Natural killer cell (primary cell): ENCODE measurements at regions not wholly inside any gene's neighbourhood (a gene's known extent, or its start where the extent isn't known, plus 50 kb on each side); places are given as distances from the start of the nearest gene placed in this dataset.

Source experiments
- ATAC-seq, 3 donors: fragments of 150-1000 bp in 2 of 3; fragments of 200-7000 bp in 1 of 3; cut with Tn5 transposase; 1 replicate in 1 of 3; 2 replicates in 2 of 3; pipeline ENCODE4 v1.10.0; 2021; ENCODE audit warnings: mild to moderate bottlenecking in 2 of 3, moderate library complexity in 2 of 3
- DNase-seq, 2 donors: peaks; one replicate each; pipeline versions ENCODE4 v3.0.0 to v3.0.0-alpha.2; 2013 to 2021; ENCODE audit warnings: mixed read lengths in 1 of 2
- H3K27ac ChIP-seq: one replicate; pipeline ENCODE4 v1.5.1; 2013; ENCODE audit warnings: mild to moderate bottlenecking, low read length
- H3K27me3 ChIP-seq: one replicate; pipeline ENCODE4 v1.6.1; 2013; ENCODE audit warnings: low read length; ENCODE audit not compliant: control insufficient read depth, insufficient read depth
- H3K36me3 ChIP-seq: one replicate; pipeline ENCODE4 v1.6.1; 2013; ENCODE audit warnings: low read length; ENCODE audit not compliant: control insufficient read depth, insufficient read depth
- H3K4me1 ChIP-seq: one replicate; pipeline ENCODE4 v1.6.1; 2013; ENCODE audit warnings: low read length; ENCODE audit not compliant: control insufficient read depth, insufficient read depth
- H3K4me3 ChIP-seq: one replicate; pipeline ENCODE4 v1.5.1; 2013; ENCODE audit warnings: low read length
- H3K9me3 ChIP-seq: one replicate; pipeline ENCODE4 v1.6.1; 2013; ENCODE audit warnings: low read length; ENCODE audit not compliant: control insufficient read depth, insufficient read depth
- H3K27ac Mint-ChIP-seq, 2 donors: one replicate each; pipeline ENCODE4 v1.8.0; 2022; ENCODE audit warnings: mild to moderate bottlenecking in 2 of 2, mixed read lengths in 2 of 2, moderate library complexity in 1 of 2
- H3K27me3 Mint-ChIP-seq, 2 donors: one replicate each; pipeline ENCODE4 v1.8.0; 2022; ENCODE audit warnings: low read depth in 2 of 2, mixed read lengths in 2 of 2
- H3K36me3 Mint-ChIP-seq: one replicate; pipeline ENCODE4 v1.8.0; 2022; ENCODE audit warnings: mixed read lengths
- H3K4me1 Mint-ChIP-seq, 2 donors: one replicate each; pipeline ENCODE4 v1.8.0; 2022; ENCODE audit warnings: mixed read lengths in 2 of 2
- H3K4me3 Mint-ChIP-seq: one replicate; pipeline ENCODE4 v1.8.0; 2022; ENCODE audit warnings: mild to moderate bottlenecking, moderate library complexity, mixed read lengths
- H3K9me3 Mint-ChIP-seq, 2 donors: one replicate each; pipeline ENCODE4 v1.8.0; 2022; ENCODE audit warnings: mixed read lengths in 2 of 2
- WGBS: methylation state at CpG from one replicate; pipeline ENCODE4 v1.1.7; 2013; ENCODE audit warnings: missing lambda C conversion rate; ENCODE audit not compliant: insufficient coverage; 5-methylcytosine and 5-hydroxymethylcytosine counted together
- intact Hi-C: fragments of 100-400 bp; cut with micrococcal nuclease; formaldehyde crosslinking; loops from one replicate; pipeline ENCODE4 v1.14.2; 2022
- TF ChIP-seq, protein P1 (sequence below): fragments of 200-600 bp; IDR thresholded peaks from one replicate; pipeline ENCODE4 v1.8.0; 2022; ENCODE audit warnings: antibody characterized with exemption

DNA sequence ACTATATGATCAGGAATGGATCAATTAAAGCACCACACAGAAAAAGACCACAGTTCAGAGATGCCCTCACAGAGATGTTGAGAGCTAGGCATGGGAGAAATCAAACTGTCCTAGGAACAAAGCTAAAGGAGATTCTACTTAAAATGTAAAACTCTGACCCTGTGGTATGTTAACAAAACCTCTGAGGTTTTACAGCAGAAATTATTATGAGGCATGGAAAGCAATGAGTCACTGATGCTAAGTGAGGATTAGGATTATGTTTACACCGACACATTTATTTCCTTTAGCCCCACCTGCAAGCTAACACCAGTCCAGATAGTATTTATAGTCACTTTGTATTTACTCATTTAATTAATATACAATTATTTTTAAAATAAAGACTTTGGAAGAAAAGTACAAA is 1242.2 kb downstream of the OTOL1 start:
- no peak overlapping the region for H3K27ac Mint-ChIP-seq
- H3K4me3 Mint-ChIP-seq = no peak overlapping the region
- H3K4me1 Mint-ChIP-seq = no peaks in the 10 kb centered on the region
- TF ChIP-seq, protein P1, sequence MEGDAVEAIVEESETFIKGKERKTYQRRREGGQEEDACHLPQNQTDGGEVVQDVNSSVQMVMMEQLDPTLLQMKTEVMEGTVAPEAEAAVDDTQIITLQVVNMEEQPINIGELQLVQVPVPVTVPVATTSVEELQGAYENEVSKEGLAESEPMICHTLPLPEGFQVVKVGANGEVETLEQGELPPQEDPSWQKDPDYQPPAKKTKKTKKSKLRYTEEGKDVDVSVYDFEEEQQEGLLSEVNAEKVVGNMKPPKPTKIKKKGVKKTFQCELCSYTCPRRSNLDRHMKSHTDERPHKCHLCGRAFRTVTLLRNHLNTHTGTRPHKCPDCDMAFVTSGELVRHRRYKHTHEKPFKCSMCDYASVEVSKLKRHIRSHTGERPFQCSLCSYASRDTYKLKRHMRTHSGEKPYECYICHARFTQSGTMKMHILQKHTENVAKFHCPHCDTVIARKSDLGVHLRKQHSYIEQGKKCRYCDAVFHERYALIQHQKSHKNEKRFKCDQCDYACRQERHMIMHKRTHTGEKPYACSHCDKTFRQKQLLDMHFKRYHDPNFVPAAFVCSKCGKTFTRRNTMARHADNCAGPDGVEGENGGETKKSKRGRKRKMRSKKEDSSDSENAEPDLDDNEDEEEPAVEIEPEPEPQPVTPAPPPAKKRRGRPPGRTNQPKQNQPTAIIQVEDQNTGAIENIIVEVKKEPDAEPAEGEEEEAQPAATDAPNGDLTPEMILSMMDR = no peak
- ATAC-seq (no peak), DNase-seq (no peak)
- Histone ChIP-seq H3K9me3 (no peaks in the 10 kb centered on the region), H3K27ac (no peak overlapping the region), H3K4me3 (no peak overlapping the region), H3K36me3 (no peaks in the 10 kb centered on the region), H3K27me3 (no peaks in the 10 kb centered on the region), H3K4me1 (no peaks in the 10 kb centered on the region)
- WGBS = no CpG with 5 or more reads among the region's 1 CpG
- peaks cover 8 to 14% of the 10 kb centered on the region in 2 donors for H3K9me3 Mint-ChIP-seq
- intact Hi-C loops = no loop called here
- H3K27me3 Mint-ChIP-seq = no peaks in the 10 kb centered on the region
- no peaks in the 10 kb centered on the region for H3K36me3 Mint-ChIP-seq

DNA sequence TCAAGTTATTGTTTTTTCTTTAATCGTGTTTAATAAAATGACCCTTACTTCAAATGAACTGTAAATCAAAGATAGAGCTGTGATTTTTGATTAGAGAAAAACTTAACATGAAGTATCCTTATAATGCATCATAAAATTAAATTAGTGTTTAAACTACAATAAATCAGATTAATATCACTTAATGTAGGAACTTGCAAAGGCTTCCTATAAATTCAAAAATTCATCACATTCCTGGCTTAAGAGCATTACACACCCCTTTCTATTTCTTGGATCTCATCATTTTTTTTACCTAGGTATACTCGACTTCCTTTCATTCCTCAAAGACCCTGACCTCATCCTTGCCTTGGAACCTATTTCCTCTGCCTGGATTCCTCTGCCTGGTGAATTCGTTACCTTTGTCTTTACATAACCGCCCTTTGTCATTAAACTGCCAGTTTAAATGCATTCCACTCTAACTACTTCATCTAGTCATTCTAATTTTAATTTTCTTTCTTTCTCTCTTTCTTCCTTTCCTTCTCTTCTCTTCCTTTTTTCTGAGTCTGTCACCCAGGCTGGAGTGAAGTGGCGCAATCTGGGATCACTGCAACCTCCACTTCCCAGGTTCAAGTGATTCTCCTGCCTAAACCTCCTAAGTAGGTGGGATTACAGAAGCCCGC is 1244.5 kb downstream of the OTOL1 start:
- WGBS = 78% methylated on average over 4 of the region's 6 CpGs
- H3K36me3 ChIP-seq = no peaks in the 10 kb centered on the region
- Mint-ChIP-seq H3K4me3 (no peak overlapping the region), H3K27ac (no peak overlapping the region), H3K9me3 (peaks cover 12 to 16% of the 10 kb centered on the region in 2 donors), H3K4me1 (no peaks in the 10 kb centered on the region), H3K36me3 (peaks cover 8% of the 10 kb centered on the region), H3K27me3 (no peaks in the 10 kb centered on the region)
- ATAC-seq (no peak), DNase-seq (no peak)
- H3K27me3 ChIP-seq = no peaks in the 10 kb centered on the region
- TF ChIP-seq, protein P1 = no peak
- H3K27ac ChIP-seq = no peak overlapping the region
- no peaks in the 10 kb centered on the region for H3K9me3 ChIP-seq
- H3K4me3 ChIP-seq = no peak overlapping the region
- H3K4me1 ChIP-seq = no peaks in the 10 kb centered on the region
- intact Hi-C loops = no loop called here

- ATAC-seq (no peak), DNase-seq (no peak)
- Histone ChIP-seq H3K4me3 (no peak overlapping the region), H3K36me3 (no peaks in the 10 kb centered on the region), H3K27me3 (no peaks in the 10 kb centered on the region), H3K27ac (no peak overlapping the region), H3K4me1 (no peaks in the 10 kb centered on the region), H3K9me3 (no peaks in the 10 kb centered on the region)
- intact Hi-C loops = no loop called here
- no peaks in the 10 kb centered on the region for H3K27me3 Mint-ChIP-seq
- H3K4me3 Mint-ChIP-seq = no peak overlapping the region
- H3K36me3 Mint-ChIP-seq = peaks cover 11% of the 10 kb centered on the region
- TF ChIP-seq, protein P1 = no peak
- H3K4me1 Mint-ChIP-seq = no peaks in the 10 kb centered on the region
- H3K27ac Mint-ChIP-seq = no peak overlapping the region
- peaks cover 13 to 17% of the 10 kb centered on the region in 2 donors for H3K9me3 Mint-ChIP-seq
- no CpG with 5 or more reads among the region's 4 CpGs for WGBS
These were observed 1245.6 kb downstream of the OTOL1 start for GRCh38 chr3:162742159-162742717.

GRCh38 chr3:162743091-162743490 is 1246.5 kb downstream of the OTOL1 start:
- DNase-seq = no peak
- no peaks in the 10 kb centered on the region for H3K36me3 ChIP-seq
- TF ChIP-seq, protein P1 = no peak
- ATAC-seq = no peak
- Mint-ChIP-seq H3K36me3 (peaks cover 11% of the 10 kb centered on the region), H3K27ac (no peak overlapping the region), H3K27me3 (no peaks in the 10 kb centered on the region), H3K9me3 (peaks cover 15 to 17% of the 10 kb centered on the region in 2 donors), H3K4me3 (no peak overlapping the region), H3K4me1 (no peaks in the 10 kb centered on the region)
- H3K4me3 ChIP-seq = no peak overlapping the region
- H3K27ac ChIP-seq = no peak overlapping the region
- no peaks in the 10 kb centered on the region for H3K9me3 ChIP-seq
- no peaks in the 10 kb centered on the region for H3K4me1 ChIP-seq
- intact Hi-C loops = no loop called here
- H3K27me3 ChIP-seq = no peaks in the 10 kb centered on the region
